GM12892 (cell line): ENCODE measurements at regions not wholly inside any gene's neighbourhood (a gene's known extent, or its start where the extent isn't known, plus 50 kb on each side); places are given as distances from the start of the nearest gene placed in this dataset.

Experiments used
- POLR2A ChIP-seq: IDR thresholded peaks from 2 replicates; pipeline ENCODE4 v1.6.1; 2011; ENCODE audit warnings: low read depth, low read length, control low read depth
- TAF1 ChIP-seq: IDR thresholded peaks from 2 replicates; pipeline ENCODE4 v1.6.1; 2011; ENCODE audit warnings: low read depth, mild to moderate bottlenecking, control low read depth, low read length, borderline replicate concordance

DNA sequence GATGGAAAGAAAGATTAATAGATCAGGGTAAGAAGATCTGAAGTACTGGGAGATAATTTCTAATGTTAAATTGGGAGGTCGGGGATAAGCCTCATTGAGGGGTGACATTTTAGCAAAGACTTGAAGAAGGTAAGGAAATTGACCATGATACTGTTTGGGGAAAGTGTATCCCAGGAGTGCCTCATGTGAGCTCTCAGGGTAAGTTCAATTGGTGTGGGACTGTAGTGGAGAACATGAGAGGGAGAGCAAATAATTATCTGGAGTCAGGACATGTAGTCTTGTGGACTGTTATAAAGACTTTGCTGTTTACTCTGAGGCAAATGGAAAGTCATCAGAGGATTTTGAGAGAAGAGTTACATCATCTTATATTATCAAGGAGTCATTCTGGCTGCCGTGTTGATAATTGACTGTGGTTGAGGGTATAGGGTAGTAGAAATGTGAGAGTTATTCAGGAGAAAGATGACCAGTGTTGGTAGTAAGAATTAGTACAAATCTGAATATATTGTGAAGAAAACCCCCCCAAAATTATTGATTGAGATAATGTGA is 624.4 kb downstream of the ADCYAP1 start:
- TF ChIP-seq POLR2A (no peak), TAF1 (no peak)
